Glutamatergic neuron (in vitro differentiated cells): ENCODE measurements at regions not wholly inside any gene's neighbourhood (a gene's known extent, or its start where the extent isn't known, plus 50 kb on each side); places are given as distances from the start of the nearest gene placed in this dataset.
"Not testable (repeated sequence)": the region's sequence is repeated elsewhere in the genome, so short reads cannot be mapped to it uniquely, and the experiment has no call there.

Experiments
- DNase-seq: peaks from one replicate; pipeline ENCODE4 v3.0.0; 2022
- H3K27ac Mint-ChIP-seq: one replicate; pipeline ENCODE4 v1.8.0; 2020; ENCODE audit warnings: mild to moderate bottlenecking, mixed read lengths, inconsistent platforms; ENCODE audit not compliant: unreplicated experiment
- H3K27me3 Mint-ChIP-seq: one replicate; pipeline ENCODE4 v1.8.0; 2020; ENCODE audit warnings: mild to moderate bottlenecking, moderate library complexity, mixed read lengths, inconsistent platforms; ENCODE audit not compliant: unreplicated experiment
- H3K36me3 Mint-ChIP-seq: one replicate; pipeline ENCODE4 v1.8.0; 2020; ENCODE audit warnings: mild to moderate bottlenecking, mixed read lengths, inconsistent platforms; ENCODE audit not compliant: unreplicated experiment
- H3K4me1 Mint-ChIP-seq: one replicate; pipeline ENCODE4 v1.8.0; 2020; ENCODE audit warnings: mild to moderate bottlenecking, low read depth, mixed read lengths, inconsistent platforms; ENCODE audit not compliant: unreplicated experiment
- H3K4me3 Mint-ChIP-seq: one replicate; pipeline ENCODE4 v1.8.0; 2020; ENCODE audit warnings: mild to moderate bottlenecking, mixed read lengths, inconsistent platforms; ENCODE audit not compliant: unreplicated experiment
- H3K9me3 Mint-ChIP-seq: one replicate; pipeline ENCODE4 v1.8.0; 2020; ENCODE audit warnings: mild to moderate bottlenecking, moderate library complexity, mixed read lengths, inconsistent platforms; ENCODE audit not compliant: unreplicated experiment
- CTCF ChIP-seq: fragments of 200-600 bp; sonication (generic); IDR thresholded peaks from one replicate; pipeline ENCODE4 v1.5.0; 2021; ENCODE audit not compliant: partially characterized antibody, unreplicated experiment

GRCh38 chr5:40206030-40206429, 473.7 kb upstream of the PTGER4 start:
- no peaks in the 10 kb centered on the region for H3K27me3 Mint-ChIP-seq
- no peak for TF ChIP-seq CTCF
- DNase-seq, result no peak
- H3K36me3 Mint-ChIP-seq, result no peaks in the 10 kb centered on the region
- no peaks in the 10 kb centered on the region for H3K9me3 Mint-ChIP-seq
- no peaks in the 10 kb centered on the region for H3K4me1 Mint-ChIP-seq
- H3K4me3 Mint-ChIP-seq, result no peak overlapping the region
- no peak overlapping the region for H3K27ac Mint-ChIP-seq

GRCh38 chr5:40204144-40204543, 475.6 kb upstream of the PTGER4 start:
- TF ChIP-seq CTCF, result no peak
- Mint-ChIP-seq H3K36me3 (no peaks in the 10 kb centered on the region), H3K4me3 (no peak overlapping the region), H3K9me3 (no peaks in the 10 kb centered on the region), H3K4me1 (no peaks in the 10 kb centered on the region), H3K27me3 (no peaks in the 10 kb centered on the region), H3K27ac (no peak overlapping the region)
- no peak for DNase-seq

- no peaks in the 10 kb centered on the region for H3K4me1 Mint-ChIP-seq
- TF ChIP-seq CTCF, result no peak
- H3K36me3 Mint-ChIP-seq, result no peaks in the 10 kb centered on the region
- H3K27me3 Mint-ChIP-seq, result no peaks in the 10 kb centered on the region
- DNase-seq, result no peak
- no peaks in the 10 kb centered on the region for H3K9me3 Mint-ChIP-seq
- no peak overlapping the region for H3K27ac Mint-ChIP-seq
- no peak overlapping the region for H3K4me3 Mint-ChIP-seq
These were observed 476.8 kb upstream of the PTGER4 start for GRCh38 chr5:40202814-40203440.

- H3K36me3 Mint-ChIP-seq, result no peaks in the 10 kb centered on the region
- no peak for DNase-seq
These were observed 481.0 kb upstream of the PTGER4 start for GRCh38 chr5:40198736-40199135.

GRCh38 chr5:40195574-40195973, 484.1 kb upstream of the PTGER4 start:
- not testable (repeated sequence) for H3K27me3 Mint-ChIP-seq, H3K4me1 Mint-ChIP-seq, H3K4me3 Mint-ChIP-seq, DNase-seq, H3K36me3 Mint-ChIP-seq, H3K27ac Mint-ChIP-seq, H3K9me3 Mint-ChIP-seq

More at GRCh38 chr5:40198736-40199135, 481.0 kb upstream of the PTGER4 start:
- Mint-ChIP-seq H3K4me1 (no peaks in the 10 kb centered on the region), H3K4me3 (no peak overlapping the region), H3K9me3 (peaks cover 2% of the 10 kb centered on the region), H3K27me3 (peaks cover 3% of the 10 kb centered on the region), H3K27ac (no peak overlapping the region)
- no peak for TF ChIP-seq CTCF

- Mint-ChIP-seq H3K27ac (no peak overlapping the region), H3K36me3 (no peaks in the 10 kb centered on the region), H3K9me3 (no peaks in the 10 kb centered on the region), H3K27me3 (peaks cover 2% of the 10 kb centered on the region), H3K4me3 (no peak overlapping the region), H3K4me1 (no peaks in the 10 kb centered on the region)
- DNase-seq, result no peak
- no peak for TF ChIP-seq CTCF
These were observed 488.6 kb upstream of the PTGER4 start for GRCh38 chr5:40191150-40191549.
